Thyroid gland (tissue), 4 donors: ENCODE measurements at regions not wholly inside any gene's neighbourhood (a gene's known extent, or its start where the extent isn't known, plus 50 kb on each side); places are given as distances from the start of the nearest gene placed in this dataset.

Experiments used
- DNase-seq, 2 donors: peaks; one replicate each; pipeline ENCODE4 v3.0.0-alpha.2; 2019
- H3K27ac ChIP-seq, 3 donors: fragments of 200-600 bp; sonication (generic); 1 replicate in 2 of 3; 2 replicates in 1 of 3; pipeline ENCODE4 v1.5.1; 2016 to 2019; ENCODE audit warnings: mild to moderate bottlenecking in 1 of 3, moderate library complexity in 1 of 3
- H3K27me3 ChIP-seq: fragments of 200-600 bp; sonication (generic); one replicate; pipeline ENCODE4 v1.5.1; 2019
- H3K36me3 ChIP-seq, 2 donors: fragments of 200-600 bp; sonication (generic); one replicate each; pipeline ENCODE4 v1.5.1; 2016 to 2019
- H3K4me1 ChIP-seq, 2 donors: fragments of 200-600 bp; sonication (generic); one replicate each; pipeline ENCODE4 v1.5.1; 2017 to 2019
- H3K4me3 ChIP-seq, 3 donors: fragments of 200-600 bp; sonication (generic); replicated peaks in 1 of 3; 1 replicate in 2 of 3; 2 replicates in 1 of 3; pipeline ENCODE4 v1.5.1; 2016; ENCODE audit warnings: mild to moderate bottlenecking in 1 of 3
- H3K9me3 ChIP-seq: fragments of 200-600 bp; sonication (generic); one replicate; pipeline ENCODE4 v1.5.1; 2017
- CTCF ChIP-seq, 6 experiments: fragments of 200-600 bp in 3 of 6; fragments of 450-650 bp in 3 of 6; sonication (generic) in 3 of 6; IDR thresholded peaks; one replicate each; pipeline ENCODE4 v1.5.1; 2016 to 2019; ENCODE audit warnings: antibody characterized with exemption in 6 of 6, mild to moderate bottlenecking in 2 of 6, inconsistent platforms in 1 of 6, moderate library complexity in 1 of 6
- POLR2A ChIP-seq, 2 donors: fragments of 450-650 bp; IDR thresholded peaks; one replicate each; pipeline ENCODE4 v1.6.1; 2017; ENCODE audit warnings: antibody characterized with exemption in 2 of 2, mild to moderate bottlenecking in 2 of 2, moderate library complexity in 1 of 2
- WGBS, 2 donors: methylation state at CpG; one replicate each; pipeline ENCODE4 v1.1.5; 2017; 5-methylcytosine and 5-hydroxymethylcytosine counted together
- intact Hi-C: fragments of 100-400 bp; cut with DNase I; formaldehyde crosslinking; loops from one replicate; pipeline ENCODE4 v1.15.1; 2023

- DNase-seq, result no peak
- H3K4me3 ChIP-seq, result no peak overlapping the region
- no peaks in the 10 kb centered on the region for H3K9me3 ChIP-seq
- no peak overlapping the region for H3K27ac ChIP-seq
- peaks cover 0 to 6% of the 10 kb centered on the region in 2 donors for H3K4me1 ChIP-seq
- H3K27me3 ChIP-seq, result no peaks in the 10 kb centered on the region
- WGBS, 2 donors, result 55 to 65% methylated on average over 3 of the region's 3 CpGs
- intact Hi-C loops, result no loop called here
- H3K36me3 ChIP-seq, result no peaks in the 10 kb centered on the region
- TF ChIP-seq CTCF (IDR thresholded peaks at IDR 0.05) (no peak), POLR2A (IDR thresholded peaks at IDR 0.05) (no peak)
Observed at GRCh38 chr10:62626079-62626478, 178.4 kb upstream of the ADO start.

GRCh38 chr10:62626817-62627216 lies 177.7 kb upstream of the ADO start:
- H3K9me3 ChIP-seq, result no peaks in the 10 kb centered on the region
- no peak overlapping the region for H3K27ac ChIP-seq
- H3K36me3 ChIP-seq, result no peaks in the 10 kb centered on the region
- no peaks in the 10 kb centered on the region for H3K27me3 ChIP-seq
- H3K4me3 ChIP-seq, result no peak overlapping the region
- TF ChIP-seq POLR2A (IDR thresholded peaks at IDR 0.05) (no peak), CTCF (IDR thresholded peaks at IDR 0.05) (no peak)
- 41 to 48% methylated on average over 2 of the region's 2 CpGs for WGBS, 2 donors
- peaks cover 0 to 6% of the 10 kb centered on the region in 2 donors for H3K4me1 ChIP-seq
- intact Hi-C loops, result no loop called here
- DNase-seq, result no peak

GRCh38 chr10:62627983-62628382 lies 176.5 kb upstream of the ADO start:
- Histone ChIP-seq H3K36me3 (no peaks in the 10 kb centered on the region), H3K4me3 (no peak overlapping the region), H3K9me3 (no peaks in the 10 kb centered on the region), H3K27me3 (no peaks in the 10 kb centered on the region), H3K27ac (no peak overlapping the region), H3K4me1 (peaks cover 0 to 6% of the 10 kb centered on the region in 2 donors)
- WGBS, 2 donors, result 91 to 92% methylated on average over 4 of the region's 4 CpGs
- no peak for DNase-seq
- intact Hi-C loops, result no loop called here
- TF ChIP-seq POLR2A (IDR thresholded peaks at IDR 0.05) (no peak), CTCF (IDR thresholded peaks at IDR 0.05) (no peak)

GRCh38 chr10:62631241-62631640 lies 173.3 kb upstream of the ADO start:
- no peaks in the 10 kb centered on the region for H3K9me3 ChIP-seq
- H3K4me3 ChIP-seq, result no peak overlapping the region
- WGBS, 2 donors, result 3 to 58% methylated on average over 1 of the region's 1 CpG
- peaks cover 0 to under 1% of the 10 kb centered on the region in 2 donors for H3K4me1 ChIP-seq
- no peaks in the 10 kb centered on the region for H3K27me3 ChIP-seq
- intact Hi-C loops, result no loop called here
- DNase-seq, result no peak
- no peak overlapping the region for H3K27ac ChIP-seq
- no peaks in the 10 kb centered on the region for H3K36me3 ChIP-seq
- TF ChIP-seq POLR2A (IDR thresholded peaks at IDR 0.05) (no peak), CTCF (IDR thresholded peaks at IDR 0.05) (no peak)

GRCh38 chr10:62632071-62632809 lies 172.3 kb upstream of the ADO start:
- 67 to 74% methylated on average over 12 of the region's 12 CpGs for WGBS, 2 donors
- no peaks in the 10 kb centered on the region for H3K36me3 ChIP-seq

More at GRCh38 chr10:62632071-62632809, 172.3 kb upstream of the ADO start:
- no peaks in the 10 kb centered on the region for H3K27me3 ChIP-seq
- intact Hi-C loops, result no loop called here
- H3K4me3 ChIP-seq, result no peak overlapping the region
- TF ChIP-seq POLR2A (IDR thresholded peaks at IDR 0.05) (no peak), CTCF (IDR thresholded peaks at IDR 0.05) (no peak)
- H3K27ac ChIP-seq, result no peak overlapping the region
- H3K4me1 ChIP-seq, result no peaks in the 10 kb centered on the region
- H3K9me3 ChIP-seq, result no peaks in the 10 kb centered on the region
- DNase-seq, result peak in 1 of 2 donors; percentile 12
